Hepatocyte (in vitro differentiated cells): ENCODE measurements at regions not wholly inside any gene's neighbourhood (a gene's known extent, or its start where the extent isn't known, plus 50 kb on each side); places are given as distances from the start of the nearest gene placed in this dataset.

Experiments
- DNase-seq: peaks from one replicate; pipeline ENCODE4 v3.0.0-alpha.2; 2016; ENCODE audit warnings: low spot score
- H2AFZ ChIP-seq: fragments of 200-600 bp; sonication (generic); 2 replicates; pipeline ENCODE4 v1.6.0; 2016; ENCODE audit warnings: antibody characterized with exemption, mild to moderate bottlenecking
- H3K27ac ChIP-seq: fragments of 200-600 bp; sonication (generic); 2 replicates; pipeline ENCODE4 v1.5.1; 2016; ENCODE audit warnings: mild to moderate bottlenecking
- H3K27me3 ChIP-seq: fragments of 200-600 bp; sonication (generic); 2 replicates; pipeline ENCODE4 v1.6.1; 2016
- H3K36me3 ChIP-seq: fragments of 200-600 bp; sonication (generic); replicated peaks from 2 replicates; pipeline ENCODE4 v1.5.1; 2016; ENCODE audit warnings: low read depth; ENCODE audit not compliant: insufficient read depth
- H3K4me1 ChIP-seq: fragments of 200-600 bp; sonication (generic); 2 replicates; pipeline ENCODE4 v1.5.1; 2016; ENCODE audit warnings: mild to moderate bottlenecking, moderate library complexity; ENCODE audit not compliant: insufficient read depth
- H3K4me2 ChIP-seq: fragments of 200-600 bp; sonication (generic); 2 replicates; pipeline ENCODE4 v1.6.0; 2016
- H3K4me3 ChIP-seq: fragments of 200-600 bp; sonication (generic); 2 replicates; pipeline ENCODE4 v1.5.1; 2016; ENCODE audit warnings: mild to moderate bottlenecking
- H3K79me2 ChIP-seq: fragments of 200-600 bp; sonication (generic); 2 replicates; pipeline ENCODE4 v1.6.0; 2017; ENCODE audit warnings: mild to moderate bottlenecking
- H3K9me2 ChIP-seq: fragments of 200-600 bp; sonication (generic); replicated peaks from 2 replicates; pipeline ENCODE4 v1.6.0; 2017; ENCODE audit warnings: mild to moderate bottlenecking; ENCODE audit not compliant: insufficient read depth
- H3K9me3 ChIP-seq: fragments of 200-600 bp; sonication (generic); 2 replicates; pipeline ENCODE4 v1.5.1; 2016; ENCODE audit warnings: low read depth, mild to moderate bottlenecking
- H4K20me1 ChIP-seq: fragments of 200-600 bp; sonication (generic); 2 replicates; pipeline ENCODE4 v1.6.0; 2016; ENCODE audit warnings: mild to moderate bottlenecking; ENCODE audit not compliant: insufficient read depth, poor library complexity, severe bottlenecking
- EZH2 ChIP-seq: fragments of 200-600 bp; sonication (generic); IDR thresholded peaks from 2 replicates; pipeline ENCODE4 v1.6.1; 2016; ENCODE audit warnings: antibody characterized with exemption, mild to moderate bottlenecking, borderline replicate concordance
- EZH2phosphoT487 ChIP-seq: fragments of 200-600 bp; sonication (generic); IDR thresholded peaks from one replicate; pipeline ENCODE4 v1.6.1; 2018; ENCODE audit warnings: antibody characterized with exemption, mild to moderate bottlenecking, low read depth, moderate library complexity; ENCODE audit not compliant: unreplicated experiment, severe bottlenecking
- WGBS: methylation state at CpG from one replicate; pipeline ENCODE4 v1.1.6; 2016; ENCODE audit warnings: low lambda C conversion rate; ENCODE audit errors: missing lambda C conversion rate; 5-methylcytosine and 5-hydroxymethylcytosine counted together
- TF ChIP-seq, protein P1 (sequence below): fragments of 200-600 bp; sonication (generic); IDR thresholded peaks from 2 replicates; pipeline ENCODE4 v1.5.1; 2016; ENCODE audit warnings: antibody characterized with exemption, mild to moderate bottlenecking; ENCODE audit not compliant: poor library complexity

- H3K4me3 ChIP-seq, result no peak overlapping the region
- no peaks in the 10 kb centered on the region for H3K27me3 ChIP-seq
- H2AFZ ChIP-seq, result no peak overlapping the region
- H3K9me2 ChIP-seq, result no peaks in the 10 kb centered on the region
- no peaks in the 10 kb centered on the region for H3K9me3 ChIP-seq
- H3K79me2 ChIP-seq, result no peaks in the 10 kb centered on the region
- no peaks in the 10 kb centered on the region for H3K36me3 ChIP-seq
- H3K4me2 ChIP-seq, result no peak overlapping the region
- TF ChIP-seq EZH2 (no peak), EZH2phosphoT487 (no peak)
- no peak overlapping the region for H3K27ac ChIP-seq
- H4K20me1 ChIP-seq, result no peaks in the 10 kb centered on the region
- H3K4me1 ChIP-seq, result no peaks in the 10 kb centered on the region
- DNase-seq, result no peak
- WGBS, result 89% methylated on average over 1 of the region's 1 CpG
Measured at GRCh38 chr14:58702441-58703160, 64.8 kb downstream of the DACT1 start.

- Histone ChIP-seq H3K79me2 (no peaks in the 10 kb centered on the region), H3K4me1 (no peaks in the 10 kb centered on the region), H3K27ac (no peak overlapping the region), H4K20me1 (no peaks in the 10 kb centered on the region), H3K9me2 (no peaks in the 10 kb centered on the region), H3K36me3 (no peaks in the 10 kb centered on the region), H3K9me3 (no peaks in the 10 kb centered on the region), H2AFZ (no peak overlapping the region), H3K4me3 (no peak overlapping the region), H3K4me2 (no peak overlapping the region), H3K27me3 (no peaks in the 10 kb centered on the region)
- DNase-seq, result no peak
- 92% methylated on average over 1 of the region's 1 CpG for WGBS
- TF ChIP-seq EZH2phosphoT487, result no peak
- TF ChIP-seq, protein P1, sequence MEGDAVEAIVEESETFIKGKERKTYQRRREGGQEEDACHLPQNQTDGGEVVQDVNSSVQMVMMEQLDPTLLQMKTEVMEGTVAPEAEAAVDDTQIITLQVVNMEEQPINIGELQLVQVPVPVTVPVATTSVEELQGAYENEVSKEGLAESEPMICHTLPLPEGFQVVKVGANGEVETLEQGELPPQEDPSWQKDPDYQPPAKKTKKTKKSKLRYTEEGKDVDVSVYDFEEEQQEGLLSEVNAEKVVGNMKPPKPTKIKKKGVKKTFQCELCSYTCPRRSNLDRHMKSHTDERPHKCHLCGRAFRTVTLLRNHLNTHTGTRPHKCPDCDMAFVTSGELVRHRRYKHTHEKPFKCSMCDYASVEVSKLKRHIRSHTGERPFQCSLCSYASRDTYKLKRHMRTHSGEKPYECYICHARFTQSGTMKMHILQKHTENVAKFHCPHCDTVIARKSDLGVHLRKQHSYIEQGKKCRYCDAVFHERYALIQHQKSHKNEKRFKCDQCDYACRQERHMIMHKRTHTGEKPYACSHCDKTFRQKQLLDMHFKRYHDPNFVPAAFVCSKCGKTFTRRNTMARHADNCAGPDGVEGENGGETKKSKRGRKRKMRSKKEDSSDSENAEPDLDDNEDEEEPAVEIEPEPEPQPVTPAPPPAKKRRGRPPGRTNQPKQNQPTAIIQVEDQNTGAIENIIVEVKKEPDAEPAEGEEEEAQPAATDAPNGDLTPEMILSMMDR, result no peak
- no peak for TF ChIP-seq EZH2
Measured at GRCh38 chr14:58703161-58703506, 65.4 kb downstream of the DACT1 start.

- Histone ChIP-seq H3K4me2 (no peak overlapping the region), H3K36me3 (no peaks in the 10 kb centered on the region), H4K20me1 (no peaks in the 10 kb centered on the region), H3K4me1 (no peaks in the 10 kb centered on the region), H3K9me2 (no peaks in the 10 kb centered on the region), H3K4me3 (no peak overlapping the region), H3K79me2 (no peaks in the 10 kb centered on the region), H2AFZ (no peak overlapping the region), H3K27me3 (no peaks in the 10 kb centered on the region), H3K27ac (no peak overlapping the region), H3K9me3 (no peaks in the 10 kb centered on the region)
- TF ChIP-seq, protein P1, result no peak
- no peak for TF ChIP-seq EZH2phosphoT487
- no peak for TF ChIP-seq EZH2
- WGBS, result 78% methylated on average over 2 of the region's 2 CpGs
- no peak for DNase-seq
Measured at GRCh38 chr14:58705066-58705465, 67.3 kb downstream of the DACT1 start.

DNA sequence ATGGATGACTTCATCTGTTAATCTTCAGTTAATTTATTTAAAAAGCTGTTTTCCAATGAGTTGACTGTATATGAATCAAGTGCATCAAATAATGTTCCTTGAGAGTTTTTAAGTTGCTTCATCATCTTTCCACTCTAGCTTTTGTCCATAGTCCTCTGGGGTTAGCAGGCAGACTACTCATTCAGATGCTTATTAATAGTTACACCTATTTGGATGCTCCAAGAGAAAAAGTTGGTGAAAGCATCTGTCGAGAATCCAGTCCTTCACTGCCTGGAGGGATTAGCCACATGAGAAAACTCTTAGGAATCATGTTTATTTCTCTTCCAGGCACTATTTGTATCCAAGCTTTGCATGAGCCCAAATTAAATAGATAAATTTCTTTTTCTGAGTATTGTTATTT, 70.2 kb downstream of the DACT1 start:
- WGBS, result 36% methylated on average over 1 of the region's 1 CpG
- Histone ChIP-seq H4K20me1 (no peaks in the 10 kb centered on the region), H3K4me1 (no peaks in the 10 kb centered on the region), H3K36me3 (no peaks in the 10 kb centered on the region), H2AFZ (no peak overlapping the region), H3K9me2 (no peaks in the 10 kb centered on the region), H3K79me2 (no peaks in the 10 kb centered on the region), H3K4me3 (no peak overlapping the region), H3K27me3 (no peaks in the 10 kb centered on the region), H3K4me2 (no peak overlapping the region), H3K27ac (no peak overlapping the region), H3K9me3 (no peaks in the 10 kb centered on the region)
- TF ChIP-seq, protein P1, result no peak
- TF ChIP-seq EZH2phosphoT487, result no peak
- no peak for TF ChIP-seq EZH2
- DNase-seq, result no peak
